ENCODE measurements at regions not wholly inside any gene's neighbourhood (a gene's known extent, or its start where the extent isn't known, plus 50 kb on each side); places are given as distances from the start of the nearest gene placed in this dataset.

GRCh38 chr18:8936619-8937018, 165.9 kb upstream of the NDUFV2 start:
- Histone ChIP-seq H3K27me3 (replicated peaks in 1 of 4; ENCODE audit: control extremely low read depth in 1 of 4, control insufficient read depth in 3 of 4, insufficient read depth in 4 of 4, low read length in 3 of 4) (no peaks in the 10 kb centered on the region), H3K4me3 (ENCODE audit: control extremely low read depth in 1 of 5, extremely low read depth in 1 of 5, insufficient read depth in 1 of 5, low read depth in 2 of 5, low read length in 4 of 5) (no peak overlapping the region), H2AFZ (ENCODE audit: insufficient read depth, low read depth, low read length, poor library complexity, severe bottlenecking) (no peak overlapping the region), H3K36me3 (replicated peaks in 1 of 2; ENCODE audit: control extremely low read depth in 1 of 2, control insufficient read depth in 1 of 2, extremely low read depth in 1 of 2, insufficient read depth in 2 of 2, low read length in 1 of 2) (no peaks in the 10 kb centered on the region), H4K20me1 (ENCODE audit: control insufficient read depth, insufficient read depth, low read length, poor library complexity, severe bottlenecking) (no peaks in the 10 kb centered on the region), H3K4me2 (replicated peaks; ENCODE audit: low read depth, low read length, poor library complexity, severe bottlenecking) (no peak overlapping the region), H3K9ac (ENCODE audit: low read length) (no peak overlapping the region), H3K79me2 (ENCODE audit: control insufficient read depth, insufficient read depth, low read length) (no peaks in the 10 kb centered on the region), H3K9me3 (ENCODE audit: control extremely low read depth in 1 of 3, control insufficient read depth in 2 of 3, insufficient read depth in 1 of 3, low read length in 2 of 3) (no peaks in the 10 kb centered on the region), H3K4me1 (ENCODE audit: control insufficient read depth in 2 of 2, insufficient read depth in 2 of 2, low read length in 2 of 2) (peaks cover 14 to 21% of the 10 kb centered on the region in 2 donors), H3K27ac (ENCODE audit: low read length in 2 of 2) (no peak overlapping the region)
- Mint-ChIP-seq H3K9me3 (ENCODE audit: insufficient read depth) (peaks cover 3% of the 10 kb centered on the region), H3K4me3 (no peak overlapping the region), H3K27me3 (no peaks in the 10 kb centered on the region), H3K27ac (no peak overlapping the region), H3K4me1 (peaks cover 21% of the 10 kb centered on the region)
- 100% methylated on average over 3 of the region's 3 CpGs for WGBS (ENCODE audit: insufficient coverage)
- no peak for DNase-seq
- ChIA-PET CTCF (no interaction called here), POLR2A (no interaction called here)
- no peak for ATAC-seq (ENCODE audit: low read depth)
- TF ChIP-seq EZH2 (IDR thresholded peaks at IDR 0.05; ENCODE audit: borderline replicate concordance, insufficient read depth, low read depth, low read length, poor library complexity, severe bottlenecking) (no peak), CTCF (IDR thresholded peaks at IDR 0.05) (no peak)
- intact Hi-C loops (cut with micrococcal nuclease), result no loop called here

DNA sequence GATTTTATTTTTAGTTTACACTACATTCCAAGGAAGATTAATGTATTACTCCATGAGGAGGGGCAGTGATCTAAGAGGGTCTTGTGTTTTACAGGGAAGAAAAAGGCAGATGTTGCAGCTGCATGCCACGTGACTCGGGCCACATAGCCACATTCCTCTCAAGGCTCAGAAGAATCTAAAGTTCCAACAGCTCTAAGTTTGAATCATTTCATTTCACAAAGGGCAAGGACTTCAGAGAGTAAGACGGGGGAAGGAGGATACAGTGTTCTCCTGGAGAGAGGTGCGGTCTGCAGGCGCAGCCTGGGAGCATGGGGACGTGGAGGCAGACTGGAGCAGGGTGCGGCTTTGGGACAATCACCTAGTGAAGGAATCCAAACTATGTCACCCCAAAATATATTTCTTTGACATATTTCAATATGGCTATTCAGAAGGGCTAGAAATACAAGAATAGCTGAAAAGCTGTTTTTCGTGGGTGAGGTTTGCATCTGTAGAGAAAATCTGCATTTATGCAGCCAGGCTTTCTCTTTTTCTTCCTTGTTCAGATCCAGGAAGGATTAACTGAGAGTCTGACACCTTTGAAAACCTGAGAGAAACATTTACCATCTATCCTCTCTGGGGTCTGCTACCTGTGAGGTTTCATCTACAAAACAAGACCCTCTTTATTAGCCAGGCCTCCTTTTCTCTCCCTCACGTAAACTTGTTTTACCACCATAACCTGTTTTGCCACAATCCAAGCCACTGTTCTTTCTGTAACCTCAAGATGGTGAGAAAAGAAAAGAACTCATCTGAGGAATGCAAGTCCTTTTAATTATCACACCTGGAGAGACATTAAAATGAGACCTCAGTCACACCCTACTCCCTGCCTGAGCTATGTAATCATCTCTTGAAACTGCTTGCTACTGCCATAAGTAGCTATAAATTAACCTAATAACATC, 165.1 kb upstream of the NDUFV2 start:
- Histone ChIP-seq H3K27ac (ENCODE audit: low read length in 2 of 2) (no peak overlapping the region), H3K9ac (ENCODE audit: low read length) (no peak overlapping the region), H2AFZ (ENCODE audit: insufficient read depth, low read depth, low read length, poor library complexity, severe bottlenecking) (no peak overlapping the region), H3K9me3 (ENCODE audit: control extremely low read depth in 1 of 3, control insufficient read depth in 2 of 3, insufficient read depth in 1 of 3, low read length in 2 of 3) (no peaks in the 10 kb centered on the region), H3K4me3 (ENCODE audit: control extremely low read depth in 1 of 5, extremely low read depth in 1 of 5, insufficient read depth in 1 of 5, low read depth in 2 of 5, low read length in 4 of 5) (no peak overlapping the region), H4K20me1 (ENCODE audit: control insufficient read depth, insufficient read depth, low read length, poor library complexity, severe bottlenecking) (no peaks in the 10 kb centered on the region), H3K79me2 (ENCODE audit: control insufficient read depth, insufficient read depth, low read length) (no peaks in the 10 kb centered on the region), H3K4me2 (replicated peaks; ENCODE audit: low read depth, low read length, poor library complexity, severe bottlenecking) (no peak overlapping the region), H3K4me1 (ENCODE audit: control insufficient read depth in 2 of 2, insufficient read depth in 2 of 2, low read length in 2 of 2) (peaks cover 14 to 20% of the 10 kb centered on the region in 2 donors), H3K27me3 (replicated peaks in 1 of 4; ENCODE audit: control extremely low read depth in 1 of 4, control insufficient read depth in 3 of 4, insufficient read depth in 4 of 4, low read length in 3 of 4) (no peaks in the 10 kb centered on the region), H3K36me3 (replicated peaks in 1 of 2; ENCODE audit: control extremely low read depth in 1 of 2, control insufficient read depth in 1 of 2, extremely low read depth in 1 of 2, insufficient read depth in 2 of 2, low read length in 1 of 2) (no peaks in the 10 kb centered on the region)
- peaks cover 20% of the 10 kb centered on the region for H3K4me1 Mint-ChIP-seq
- H3K9me3 Mint-ChIP-seq (ENCODE audit: insufficient read depth), result peaks cover 3% of the 10 kb centered on the region
- ChIA-PET POLR2A (no interaction called here), CTCF (no interaction called here)
- H3K27ac Mint-ChIP-seq, result peak overlapping the region; percentile 5
- TF ChIP-seq CTCF (IDR thresholded peaks at IDR 0.05), result no peak
- no peak for TF ChIP-seq EZH2 (IDR thresholded peaks at IDR 0.05; ENCODE audit: borderline replicate concordance, insufficient read depth, low read depth, low read length, poor library complexity, severe bottlenecking)
- H3K4me3 Mint-ChIP-seq, result no peak overlapping the region
- WGBS (ENCODE audit: insufficient coverage), result 100% methylated on average over 2 of the region's 9 CpGs
- ATAC-seq (ENCODE audit: low read depth) (no peak), DNase-seq (no peak)
- intact Hi-C loops (cut with micrococcal nuclease), result no loop called here
- no peaks in the 10 kb centered on the region for H3K27me3 Mint-ChIP-seq
